ENCODE measurements at regions not wholly inside any gene's neighbourhood (a gene's known extent, or its start where the extent isn't known, plus 50 kb on each side); places are given as distances from the start of the nearest gene placed in this dataset.

DNA sequence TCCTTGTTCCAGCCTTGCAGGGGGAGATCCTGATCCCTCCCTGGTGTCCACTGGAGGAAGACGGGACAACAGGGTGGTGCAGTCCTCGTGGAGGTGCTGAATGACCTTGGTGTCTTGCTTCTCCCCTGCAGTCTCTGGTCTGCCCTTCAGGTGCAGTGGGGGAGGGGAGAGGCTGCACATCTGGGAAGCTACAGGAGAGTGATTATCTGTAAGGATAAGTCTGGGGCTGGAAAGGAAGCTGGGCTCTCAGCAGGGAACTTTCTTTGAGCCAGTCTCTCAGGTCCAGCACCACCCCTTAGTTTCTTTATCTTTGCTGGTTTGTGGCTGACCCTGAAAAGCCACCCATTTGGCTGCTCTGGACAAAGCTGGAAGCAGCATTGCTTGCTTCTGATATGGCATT lies 275.6 kb downstream of the CCSER2 start:
- no peak for TF ChIP-seq TAF1 (IDR thresholded peaks at IDR 0.05; ENCODE audit: control insufficient read depth, extremely low read depth, insufficient read depth, low read length, severe bottlenecking)
- TF ChIP-seq ELF1 (tag; IDR thresholded peaks at IDR 0.05): no peak
- no peak for TF ChIP-seq CTCF (IDR thresholded peaks at IDR 0.05 in 2 of 3, conservative IDR thresholded peaks at IDR 0.05 in 1 of 3; ENCODE audit: insufficient read depth in 2 of 3, low read depth in 1 of 3, low read length in 3 of 3)
- TF ChIP-seq KHSRP (IDR thresholded peaks at IDR 0.05): no peak
- no peak for TF ChIP-seq EP300 (IDR thresholded peaks at IDR 0.05; ENCODE audit: low read length)
- no peak for TF ChIP-seq HDAC2 (IDR thresholded peaks at IDR 0.05)

Data from K562 (cell line).